Colonic mucosa (tissue), 4 donors: ENCODE measurements at regions not wholly inside any gene's neighbourhood (a gene's known extent, or its start where the extent isn't known, plus 50 kb on each side); places are given as distances from the start of the nearest gene placed in this dataset.

Experiments
- DNase-seq: peaks from one replicate; pipeline ENCODE4 v3.0.0-alpha.2; 2020
- H3K27ac ChIP-seq: fragments of 200-600 bp; one replicate; pipeline ENCODE4 v1.8.0; 2021
- H3K27me3 ChIP-seq: fragments of 200-600 bp; one replicate; pipeline ENCODE4 v1.8.0; 2021
- H3K36me3 ChIP-seq: fragments of 200-600 bp; one replicate; pipeline ENCODE4 v1.8.0; 2021
- H3K4me1 ChIP-seq: fragments of 200-600 bp; one replicate; pipeline ENCODE4 v1.8.0; 2021; ENCODE audit warnings: mild to moderate bottlenecking
- H3K4me3 ChIP-seq: fragments of 200-600 bp; one replicate; pipeline ENCODE4 v1.8.0; 2021
- H3K9ac ChIP-seq, 2 donors: one replicate each; pipeline ENCODE4 v1.7.0; 2013; ENCODE audit warnings: control low read depth in 2 of 2, low read depth in 2 of 2, low read length in 2 of 2
- H3K9me3 ChIP-seq: fragments of 200-600 bp; one replicate; pipeline ENCODE4 v1.8.0; 2021
- intact Hi-C: fragments of 100-400 bp; cut with DNase I; formaldehyde crosslinking; loops from one replicate; pipeline ENCODE4 v1.14.1; 2022
- TF ChIP-seq, protein P1 (sequence below): fragments of 200-600 bp; IDR thresholded peaks from one replicate; pipeline ENCODE4 v1.8.0; 2022; ENCODE audit warnings: antibody characterized with exemption, mild to moderate bottlenecking
- donor health status: healthy.
- donor health status: DM: no; HTN: no; CAD: no.
- donor health status: DM: no; HTN: no; CAD: no.

DNA sequence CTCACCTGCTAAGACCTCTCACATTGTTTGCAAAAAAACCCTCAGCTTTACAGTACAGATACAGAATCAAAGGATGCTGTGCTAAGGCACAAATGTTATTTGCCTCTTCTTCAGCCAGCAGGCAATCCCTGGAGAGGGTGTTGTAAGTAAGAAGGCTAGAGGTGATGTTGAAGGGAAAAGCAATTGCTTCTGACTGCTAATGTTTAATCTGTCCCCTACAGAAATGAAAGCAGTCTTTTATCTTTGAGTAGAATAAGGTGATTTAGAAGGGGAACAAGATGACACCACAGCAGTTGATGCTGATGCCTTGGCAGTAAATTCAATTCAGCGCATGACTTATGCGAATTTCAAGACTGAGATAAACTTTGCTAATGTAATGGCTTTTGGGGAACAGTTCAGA lies 1064.8 kb upstream of the IGFBP7 start:
- TF ChIP-seq, protein P1, sequence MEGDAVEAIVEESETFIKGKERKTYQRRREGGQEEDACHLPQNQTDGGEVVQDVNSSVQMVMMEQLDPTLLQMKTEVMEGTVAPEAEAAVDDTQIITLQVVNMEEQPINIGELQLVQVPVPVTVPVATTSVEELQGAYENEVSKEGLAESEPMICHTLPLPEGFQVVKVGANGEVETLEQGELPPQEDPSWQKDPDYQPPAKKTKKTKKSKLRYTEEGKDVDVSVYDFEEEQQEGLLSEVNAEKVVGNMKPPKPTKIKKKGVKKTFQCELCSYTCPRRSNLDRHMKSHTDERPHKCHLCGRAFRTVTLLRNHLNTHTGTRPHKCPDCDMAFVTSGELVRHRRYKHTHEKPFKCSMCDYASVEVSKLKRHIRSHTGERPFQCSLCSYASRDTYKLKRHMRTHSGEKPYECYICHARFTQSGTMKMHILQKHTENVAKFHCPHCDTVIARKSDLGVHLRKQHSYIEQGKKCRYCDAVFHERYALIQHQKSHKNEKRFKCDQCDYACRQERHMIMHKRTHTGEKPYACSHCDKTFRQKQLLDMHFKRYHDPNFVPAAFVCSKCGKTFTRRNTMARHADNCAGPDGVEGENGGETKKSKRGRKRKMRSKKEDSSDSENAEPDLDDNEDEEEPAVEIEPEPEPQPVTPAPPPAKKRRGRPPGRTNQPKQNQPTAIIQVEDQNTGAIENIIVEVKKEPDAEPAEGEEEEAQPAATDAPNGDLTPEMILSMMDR, result no peak
- Histone ChIP-seq H3K27me3 (no peaks in the 10 kb centered on the region), H3K9ac (no peak overlapping the region), H3K36me3 (no peaks in the 10 kb centered on the region), H3K27ac (no peak overlapping the region), H3K4me1 (no peaks in the 10 kb centered on the region), H3K9me3 (no peaks in the 10 kb centered on the region), H3K4me3 (no peak overlapping the region)
- intact Hi-C loops, result no loop called here
- DNase-seq, result no peak

DNA sequence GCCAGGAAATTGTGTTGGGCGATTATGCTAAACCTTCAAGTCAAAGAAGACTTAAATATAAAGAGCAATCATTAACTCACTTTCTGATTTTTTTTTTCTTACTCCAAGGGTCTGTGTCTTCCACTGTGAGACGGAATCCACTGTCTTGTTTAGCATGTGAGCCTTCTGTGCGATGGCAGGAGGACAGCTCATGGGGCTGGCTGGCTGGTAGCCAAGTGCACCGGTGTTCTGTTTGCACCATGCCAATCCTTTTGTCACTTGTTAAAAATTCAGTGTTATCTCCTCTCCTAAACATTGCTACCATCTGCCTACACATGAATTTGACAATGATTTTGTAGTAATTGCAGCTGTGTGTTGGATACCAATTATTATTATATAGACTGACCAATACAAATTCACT lies 1056.3 kb upstream of the IGFBP7 start:
- H3K4me3 ChIP-seq, result no peak overlapping the region
- H3K27ac ChIP-seq, result no peak overlapping the region
- intact Hi-C loops, result no loop called here
- no peaks in the 10 kb centered on the region for H3K27me3 ChIP-seq
- H3K9ac ChIP-seq, result no peak overlapping the region
- DNase-seq, result no peak
- no peaks in the 10 kb centered on the region for H3K36me3 ChIP-seq
- H3K4me1 ChIP-seq, result no peaks in the 10 kb centered on the region
- no peaks in the 10 kb centered on the region for H3K9me3 ChIP-seq
- TF ChIP-seq, protein P1, result no peak

DNA sequence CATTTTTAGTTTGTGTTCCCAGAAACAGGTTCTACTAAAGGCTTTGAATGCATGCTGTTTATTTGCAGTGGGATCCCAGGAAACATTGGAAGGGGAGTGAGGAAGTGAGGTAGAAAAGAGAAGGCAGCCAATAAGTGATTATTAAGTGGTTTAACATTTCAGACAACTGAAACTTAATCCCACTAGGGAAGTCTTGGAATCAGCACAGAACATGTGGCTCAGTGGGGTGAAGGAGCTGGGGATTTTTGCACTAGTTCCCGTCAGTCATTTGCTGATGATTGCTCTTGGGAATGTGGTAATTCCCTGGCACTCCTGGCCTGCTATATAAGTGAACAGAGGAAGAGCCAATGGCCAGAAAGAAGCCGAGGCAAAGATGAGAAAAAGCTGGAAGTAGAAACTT lies 1053.0 kb upstream of the IGFBP7 start:
- H3K9ac ChIP-seq, result no peak overlapping the region
- TF ChIP-seq, protein P1, result no peak
- no peaks in the 10 kb centered on the region for H3K36me3 ChIP-seq
- H3K4me1 ChIP-seq, result no peaks in the 10 kb centered on the region
- H3K27me3 ChIP-seq, result no peaks in the 10 kb centered on the region
- DNase-seq, result no peak
- H3K9me3 ChIP-seq, result no peaks in the 10 kb centered on the region
- no peak overlapping the region for H3K4me3 ChIP-seq
- intact Hi-C loops, result no loop called here
- no peak overlapping the region for H3K27ac ChIP-seq

DNA sequence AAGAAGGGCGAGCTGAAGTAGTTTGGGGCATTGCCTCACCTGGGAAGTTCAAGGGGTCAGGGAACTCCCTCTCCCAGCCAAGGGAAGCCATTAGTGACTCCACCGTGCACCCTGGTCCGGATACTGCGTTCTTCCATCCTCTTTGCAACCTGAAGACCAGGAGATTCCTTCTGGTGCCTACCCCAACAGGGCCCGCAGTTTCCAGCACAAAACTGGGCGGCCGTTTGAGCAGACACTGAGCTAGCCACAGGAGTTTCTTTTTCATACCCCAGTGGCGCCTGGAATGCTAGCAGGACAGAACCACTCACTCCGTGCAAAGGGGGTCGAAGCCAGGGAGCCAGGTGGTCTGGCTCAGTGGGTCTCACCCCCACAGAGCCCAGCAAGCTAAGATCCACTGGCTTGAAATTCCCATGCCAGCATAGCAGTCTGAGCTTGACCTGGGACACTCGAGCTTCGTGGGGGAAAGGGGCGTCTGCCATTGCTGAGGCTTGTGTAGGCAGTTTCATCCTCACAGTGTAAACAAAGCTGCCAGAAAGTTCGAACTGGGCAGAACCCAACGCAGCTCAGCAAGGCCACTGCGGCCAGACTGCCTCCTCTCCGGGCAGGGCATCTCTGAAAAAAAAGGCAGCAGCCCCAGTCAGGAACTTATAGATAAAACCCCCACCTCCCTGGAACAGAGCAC lies 1039.4 kb upstream of the IGFBP7 start:
- no peak overlapping the region for H3K27ac ChIP-seq
- H3K4me1 ChIP-seq, result no peaks in the 10 kb centered on the region
- intact Hi-C loops, result no loop called here
- no peak for DNase-seq
- H3K36me3 ChIP-seq, result no peaks in the 10 kb centered on the region
- no peaks in the 10 kb centered on the region for H3K27me3 ChIP-seq
- H3K4me3 ChIP-seq, result no peak overlapping the region
- no peak overlapping the region for H3K9ac ChIP-seq
- TF ChIP-seq, protein P1, result no peak
- H3K9me3 ChIP-seq, result no peaks in the 10 kb centered on the region

DNA sequence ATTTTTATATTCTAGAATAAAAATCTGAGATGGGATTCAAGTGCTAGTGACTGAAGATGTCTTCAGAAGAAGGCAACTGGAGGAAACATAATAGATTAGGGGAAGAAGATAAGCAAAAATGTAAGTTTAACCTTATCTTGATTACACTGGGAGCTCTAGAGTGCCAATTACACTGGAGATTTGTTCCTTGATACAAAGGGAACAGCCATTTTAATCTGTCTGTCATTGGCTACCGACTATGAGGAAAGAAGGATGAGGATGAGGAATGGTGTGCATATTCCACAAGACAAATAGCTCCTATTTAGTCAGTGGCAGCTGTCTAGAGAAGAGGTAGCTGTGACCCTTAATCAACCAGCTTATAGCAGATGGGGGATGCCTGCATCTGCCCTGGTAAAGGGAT lies 1034.5 kb upstream of the IGFBP7 start:
- DNase-seq, result no peak
- H3K27me3 ChIP-seq, result no peaks in the 10 kb centered on the region
- TF ChIP-seq, protein P1, result no peak
- H3K36me3 ChIP-seq, result no peaks in the 10 kb centered on the region
- intact Hi-C loops, result no loop called here
- no peak overlapping the region for H3K27ac ChIP-seq
- no peaks in the 10 kb centered on the region for H3K4me1 ChIP-seq
- no peak overlapping the region for H3K4me3 ChIP-seq
- H3K9me3 ChIP-seq, result no peaks in the 10 kb centered on the region
- no peak overlapping the region for H3K9ac ChIP-seq
